Memory B cell (primary cell): ENCODE measurements at regions not wholly inside any gene's neighbourhood (a gene's known extent, or its start where the extent isn't known, plus 50 kb on each side); places are given as distances from the start of the nearest gene placed in this dataset.

Experiments
- ATAC-seq: fragments of 150-1000 bp; cut with Tn5 transposase; 2 replicates; pipeline ENCODE4 v1.10.0; 2021; ENCODE audit warnings: low read depth, mild to moderate bottlenecking, moderate library complexity
- DNase-seq, 2 donors: peaks; one replicate each; pipeline ENCODE4 v3.0.0; 2022; ENCODE audit warnings: low spot score in 2 of 2
- H3K27ac Mint-ChIP-seq: one replicate; pipeline ENCODE4 v1.8.0; 2022; ENCODE audit warnings: mild to moderate bottlenecking, moderate library complexity, mixed read lengths
- H3K27me3 Mint-ChIP-seq: one replicate; pipeline ENCODE4 v1.8.0; 2022; ENCODE audit warnings: mixed read lengths
- H3K36me3 Mint-ChIP-seq: one replicate; pipeline ENCODE4 v1.8.0; 2022; ENCODE audit warnings: mild to moderate bottlenecking, mixed read lengths
- H3K4me1 Mint-ChIP-seq: one replicate; pipeline ENCODE4 v1.8.0; 2022; ENCODE audit warnings: mixed read lengths
- H3K4me3 Mint-ChIP-seq: one replicate; pipeline ENCODE4 v1.8.0; 2022; ENCODE audit warnings: mild to moderate bottlenecking, moderate library complexity, mixed read lengths
- H3K9me3 Mint-ChIP-seq: one replicate; pipeline ENCODE4 v1.8.0; 2022; ENCODE audit warnings: mixed read lengths

GRCh38 chr4:173880897-173881296 lies 350.9 kb upstream of the HAND2 start:
- peaks cover 4% of the 10 kb centered on the region for H3K9me3 Mint-ChIP-seq
- no peaks in the 10 kb centered on the region for H3K4me1 Mint-ChIP-seq
- H3K36me3 Mint-ChIP-seq = no peaks in the 10 kb centered on the region
- H3K27me3 Mint-ChIP-seq = no peaks in the 10 kb centered on the region
- DNase-seq (no peak), ATAC-seq (no peak)
- H3K27ac Mint-ChIP-seq = no peak overlapping the region
- H3K4me3 Mint-ChIP-seq = no peak overlapping the region

GRCh38 chr4:173879509-173879908 lies 349.5 kb upstream of the HAND2 start:
- Mint-ChIP-seq H3K9me3 (peaks cover 2% of the 10 kb centered on the region), H3K4me3 (no peak overlapping the region), H3K27me3 (no peaks in the 10 kb centered on the region), H3K36me3 (no peaks in the 10 kb centered on the region), H3K4me1 (no peaks in the 10 kb centered on the region), H3K27ac (no peak overlapping the region)
- no peak for ATAC-seq
- no peak for DNase-seq

- Mint-ChIP-seq H3K9me3 (peaks cover 1% of the 10 kb centered on the region), H3K27ac (no peak overlapping the region), H3K36me3 (no peaks in the 10 kb centered on the region), H3K4me3 (no peak overlapping the region), H3K4me1 (no peaks in the 10 kb centered on the region), H3K27me3 (no peaks in the 10 kb centered on the region)
- ATAC-seq = no peak
- DNase-seq = no peak
These were observed 348.7 kb upstream of the HAND2 start for GRCh38 chr4:173878701-173879100.

GRCh38 chr4:173871643-173872042 lies 341.6 kb upstream of the HAND2 start:
- no peaks in the 10 kb centered on the region for H3K36me3 Mint-ChIP-seq
- H3K9me3 Mint-ChIP-seq = no peaks in the 10 kb centered on the region
- no peak overlapping the region for H3K27ac Mint-ChIP-seq

GRCh38 chr4:173866322-173867026 lies 336.4 kb upstream of the HAND2 start:
- Mint-ChIP-seq H3K27me3 (no peaks in the 10 kb centered on the region), H3K9me3 (peaks cover 5% of the 10 kb centered on the region), H3K36me3 (no peaks in the 10 kb centered on the region), H3K4me3 (no peak overlapping the region), H3K4me1 (no peaks in the 10 kb centered on the region), H3K27ac (no peak overlapping the region)
- ATAC-seq = no peak
- no peak for DNase-seq

More at GRCh38 chr4:173871643-173872042, 341.6 kb upstream of the HAND2 start:
- ATAC-seq = no peak
- DNase-seq = no peak
- no peaks in the 10 kb centered on the region for H3K27me3 Mint-ChIP-seq
- no peaks in the 10 kb centered on the region for H3K4me1 Mint-ChIP-seq
- H3K4me3 Mint-ChIP-seq = no peak overlapping the region

GRCh38 chr4:173862754-173863153 lies 332.7 kb upstream of the HAND2 start:
- Mint-ChIP-seq H3K27me3 (no peaks in the 10 kb centered on the region), H3K27ac (no peak overlapping the region), H3K4me1 (no peaks in the 10 kb centered on the region), H3K36me3 (no peaks in the 10 kb centered on the region), H3K9me3 (peaks cover 8% of the 10 kb centered on the region), H3K4me3 (no peak overlapping the region)
- DNase-seq = no peak
- ATAC-seq = no peak

- Mint-ChIP-seq H3K27ac (no peak overlapping the region), H3K27me3 (no peaks in the 10 kb centered on the region), H3K9me3 (peaks cover 8% of the 10 kb centered on the region), H3K4me1 (no peaks in the 10 kb centered on the region), H3K4me3 (no peak overlapping the region), H3K36me3 (no peaks in the 10 kb centered on the region)
- no peak for DNase-seq
- no peak for ATAC-seq
These were observed 330.1 kb upstream of the HAND2 start for GRCh38 chr4:173860094-173860493.

GRCh38 chr4:173859091-173859713 lies 329.2 kb upstream of the HAND2 start:
- no peak for ATAC-seq

GRCh38 chr4:173858471-173858870 lies 328.4 kb upstream of the HAND2 start:
- H3K9me3 Mint-ChIP-seq = peaks cover 4% of the 10 kb centered on the region
- no peaks in the 10 kb centered on the region for H3K36me3 Mint-ChIP-seq
- no peak for ATAC-seq
- no peaks in the 10 kb centered on the region for H3K4me1 Mint-ChIP-seq
- H3K27me3 Mint-ChIP-seq = no peaks in the 10 kb centered on the region
- no peak overlapping the region for H3K27ac Mint-ChIP-seq
- DNase-seq = no peak
- no peak overlapping the region for H3K4me3 Mint-ChIP-seq

More at GRCh38 chr4:173859091-173859713, 329.2 kb upstream of the HAND2 start:
- Mint-ChIP-seq H3K4me1 (no peaks in the 10 kb centered on the region), H3K27me3 (no peaks in the 10 kb centered on the region), H3K4me3 (no peak overlapping the region), H3K36me3 (no peaks in the 10 kb centered on the region), H3K9me3 (peaks cover 4% of the 10 kb centered on the region), H3K27ac (no peak overlapping the region)
- no peak for DNase-seq

- Mint-ChIP-seq H3K9me3 (peaks cover 4% of the 10 kb centered on the region), H3K27ac (no peak overlapping the region)
These were observed 327.8 kb upstream of the HAND2 start for GRCh38 chr4:173857828-173858227.

GRCh38 chr4:173855015-173855414 lies 325.0 kb upstream of the HAND2 start:
- Mint-ChIP-seq H3K36me3 (no peaks in the 10 kb centered on the region), H3K4me3 (no peak overlapping the region), H3K27me3 (no peaks in the 10 kb centered on the region), H3K9me3 (peaks cover 4% of the 10 kb centered on the region), H3K27ac (no peak overlapping the region), H3K4me1 (no peaks in the 10 kb centered on the region)
- ATAC-seq (no peak), DNase-seq (no peak)

More at GRCh38 chr4:173857828-173858227, 327.8 kb upstream of the HAND2 start:
- DNase-seq (no peak), ATAC-seq (no peak)
- Mint-ChIP-seq H3K4me1 (no peaks in the 10 kb centered on the region), H3K36me3 (no peaks in the 10 kb centered on the region), H3K27me3 (no peaks in the 10 kb centered on the region), H3K4me3 (no peak overlapping the region)

- peaks cover 4% of the 10 kb centered on the region for H3K9me3 Mint-ChIP-seq
- DNase-seq (no peak), ATAC-seq (no peak)
- no peaks in the 10 kb centered on the region for H3K4me1 Mint-ChIP-seq
- H3K27ac Mint-ChIP-seq = no peak overlapping the region
- H3K4me3 Mint-ChIP-seq = no peak overlapping the region
- no peaks in the 10 kb centered on the region for H3K36me3 Mint-ChIP-seq
- peaks cover 1% of the 10 kb centered on the region for H3K27me3 Mint-ChIP-seq
These were observed 322.7 kb upstream of the HAND2 start for GRCh38 chr4:173852775-173853174.

GRCh38 chr4:173845580-173845979 lies 315.6 kb upstream of the HAND2 start:
- H3K4me1 Mint-ChIP-seq = no peaks in the 10 kb centered on the region
- no peak overlapping the region for H3K27ac Mint-ChIP-seq
- H3K4me3 Mint-ChIP-seq = no peak overlapping the region
- H3K36me3 Mint-ChIP-seq = no peaks in the 10 kb centered on the region
- ATAC-seq (no peak), DNase-seq (no peak)
- peaks cover 1% of the 10 kb centered on the region for H3K27me3 Mint-ChIP-seq
- peaks cover 11% of the 10 kb centered on the region for H3K9me3 Mint-ChIP-seq

- peaks cover 8% of the 10 kb centered on the region for H3K9me3 Mint-ChIP-seq
- no peak overlapping the region for H3K27ac Mint-ChIP-seq
- H3K36me3 Mint-ChIP-seq = no peaks in the 10 kb centered on the region
- no peak overlapping the region for H3K4me3 Mint-ChIP-seq
- no peak for ATAC-seq
- DNase-seq = no peak
- H3K27me3 Mint-ChIP-seq = no peaks in the 10 kb centered on the region
- no peaks in the 10 kb centered on the region for H3K4me1 Mint-ChIP-seq
These were observed 309.8 kb upstream of the HAND2 start for GRCh38 chr4:173839865-173840264.

GRCh38 chr4:173837517-173837916 lies 307.5 kb upstream of the HAND2 start:
- DNase-seq (no peak), ATAC-seq (no peak)
- Mint-ChIP-seq H3K27me3 (no peaks in the 10 kb centered on the region), H3K4me1 (no peaks in the 10 kb centered on the region), H3K27ac (no peak overlapping the region), H3K36me3 (no peaks in the 10 kb centered on the region), H3K4me3 (no peak overlapping the region), H3K9me3 (peaks cover 2% of the 10 kb centered on the region)
